NCI-H2227 (cell line): ENCODE measurements at regions not wholly inside any gene's neighbourhood (a gene's known extent, or its start where the extent isn't known, plus 50 kb on each side); places are given as distances from the start of the nearest gene placed in this dataset.

Source experiments
- DNase-seq: peaks from one replicate; lab custom pipeline; 2025; ENCODE audit not compliant: unreplicated experiment; lab: John Stamatoyannopoulos, UW

- no peak for DNase-seq
Measured at GRCh38 chr10:33753389-33753788, 418.9 kb upstream of the NRP1 start.

DNA sequence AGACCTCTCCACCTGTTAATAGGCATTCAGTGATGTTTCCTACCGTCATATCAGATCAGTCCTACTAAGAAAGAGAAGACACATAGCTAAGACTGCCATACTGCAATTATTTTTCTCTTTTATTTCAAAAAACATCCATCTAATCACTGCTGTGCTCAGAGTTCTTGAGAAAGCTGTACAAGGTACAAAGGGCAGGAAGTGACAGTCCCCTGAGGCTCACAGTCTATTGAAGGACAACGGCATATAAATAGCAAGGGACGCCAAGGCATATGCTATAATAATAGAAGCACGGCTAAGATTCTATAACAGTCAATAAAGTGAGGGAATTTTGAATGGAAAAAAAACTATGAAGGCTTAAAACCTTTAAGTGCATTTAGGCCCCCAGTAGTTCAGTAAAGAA is 415.3 kb upstream of the NRP1 start:
- no peak for DNase-seq

DNA sequence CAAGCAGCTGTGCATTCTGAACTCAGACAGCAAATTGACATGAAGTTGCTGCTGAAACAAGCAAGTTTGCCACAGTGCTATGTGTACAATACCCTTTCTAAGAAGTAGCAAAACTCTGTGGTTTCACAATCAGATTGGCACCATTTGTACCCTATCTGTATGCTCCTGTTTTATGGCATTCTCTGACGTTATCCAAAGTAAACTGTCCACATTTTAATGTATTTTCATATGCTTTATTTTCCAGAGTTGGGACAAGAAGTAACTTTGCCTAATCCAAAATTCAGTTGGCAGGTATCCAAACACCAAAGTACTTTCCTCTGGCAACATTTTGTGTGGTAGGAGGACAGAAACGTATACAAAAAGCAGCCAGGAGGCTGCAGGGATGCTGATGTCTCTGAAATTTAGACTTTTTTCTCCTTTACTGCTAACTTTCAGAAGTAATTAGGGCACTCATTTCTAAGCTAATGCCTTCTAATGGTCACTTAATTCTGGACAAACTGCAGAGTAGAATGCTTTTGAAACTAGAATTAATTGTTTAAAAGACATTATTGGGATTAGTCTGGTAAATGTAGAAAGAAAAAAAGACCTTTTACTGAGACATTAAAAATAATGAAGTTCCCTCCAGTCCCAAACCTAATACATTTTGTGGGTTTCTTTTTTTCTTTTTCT is 414.7 kb upstream of the NRP1 start:
- no peak for DNase-seq

GRCh38 chr10:33746836-33747268 is 412.4 kb upstream of the NRP1 start:
- no peak for DNase-seq

DNA sequence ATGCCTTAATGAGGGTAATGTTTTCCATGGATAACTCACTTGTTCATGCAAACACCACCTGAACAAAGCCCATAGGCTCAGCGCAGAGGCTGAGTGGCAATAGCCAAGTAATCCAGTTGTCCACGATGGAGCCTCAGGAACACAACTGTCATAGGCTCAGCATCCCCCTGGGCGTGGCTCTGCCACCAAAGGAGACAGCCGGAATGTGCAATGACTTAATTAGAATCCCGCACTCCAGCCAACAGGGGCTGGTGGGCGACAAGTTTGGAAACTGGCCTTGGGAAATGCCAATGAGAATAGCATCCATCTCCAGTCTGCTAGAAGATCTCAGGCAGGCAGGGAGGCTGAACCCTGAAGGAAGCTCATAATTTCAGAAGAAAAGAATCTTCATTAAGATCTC is 411.7 kb upstream of the NRP1 start:
- no peak for DNase-seq

DNA sequence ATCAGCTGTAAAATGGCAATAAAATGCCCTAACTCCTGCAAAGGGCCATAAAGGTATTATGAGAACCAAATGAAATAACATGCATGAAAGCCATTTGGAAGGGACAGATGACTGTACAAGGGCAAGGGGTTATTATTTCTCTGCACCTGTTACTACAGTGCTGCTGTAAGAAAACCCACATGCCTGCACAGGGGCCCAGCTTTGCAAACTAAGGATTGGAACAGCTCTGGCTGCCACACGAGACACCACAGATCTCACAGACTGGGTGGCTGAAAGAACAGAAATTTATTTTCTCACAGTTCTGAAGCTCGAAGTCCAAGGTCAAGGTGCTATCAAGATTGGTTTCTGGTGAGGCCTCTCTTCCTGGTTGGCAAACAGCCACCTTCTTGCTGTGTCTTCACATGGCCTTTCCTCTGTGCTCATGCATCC is 409.0 kb upstream of the NRP1 start:
- no peak for DNase-seq

DNA sequence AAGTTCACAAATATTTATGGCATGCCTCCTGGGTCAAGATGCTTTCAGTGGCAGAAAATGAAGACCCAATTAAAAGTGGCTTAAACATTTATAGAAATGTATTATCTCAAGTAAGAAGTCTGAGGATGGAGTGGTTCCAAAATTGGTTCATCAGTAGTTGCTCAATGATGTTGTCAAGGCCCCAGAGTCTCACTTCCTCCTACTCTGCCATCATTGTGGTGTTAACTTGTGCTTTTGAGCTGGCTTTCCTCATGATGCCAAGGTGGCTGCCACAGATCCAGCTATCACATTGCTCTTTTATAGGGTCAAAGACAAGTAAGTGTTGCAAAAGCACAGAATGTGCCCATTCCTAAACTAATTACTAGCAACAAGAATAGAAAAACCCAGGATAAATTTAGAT is 404.6 kb upstream of the NRP1 start:
- no peak for DNase-seq

DNA sequence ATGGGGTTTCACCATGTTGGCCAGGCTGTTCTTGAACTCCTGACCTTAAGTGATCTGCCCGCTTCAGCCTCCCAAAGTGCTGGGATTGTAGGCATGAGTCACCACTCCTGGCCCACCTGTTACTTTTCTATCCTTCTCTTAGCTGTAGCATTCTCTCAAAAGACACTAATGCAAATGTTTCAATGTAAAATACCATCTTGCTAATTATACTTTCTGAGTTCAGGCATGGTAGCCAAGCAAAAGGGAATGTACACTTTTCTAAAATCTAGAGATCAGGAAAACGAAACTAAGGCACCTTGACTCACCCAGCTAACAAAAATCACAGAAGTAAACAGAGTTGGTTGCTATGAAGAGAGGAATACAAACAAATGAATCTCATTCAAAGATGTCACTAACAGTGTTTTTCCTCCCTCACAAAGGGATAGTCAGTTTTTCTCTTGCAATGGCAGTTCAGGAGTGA is 401.0 kb upstream of the NRP1 start:
- DNase-seq, result no peak

- DNase-seq, result no peak
Measured at GRCh38 chr10:33734393-33735155, 400.1 kb upstream of the NRP1 start.

- DNase-seq, result no peak
Measured at GRCh38 chr10:33733058-33733457, 398.6 kb upstream of the NRP1 start.

- no peak for DNase-seq
Measured at GRCh38 chr10:33732161-33732680, 397.8 kb upstream of the NRP1 start.

- no peak for DNase-seq
Measured at GRCh38 chr10:33731322-33731721, 396.9 kb upstream of the NRP1 start.

- no peak for DNase-seq
Measured at GRCh38 chr10:33725430-33725829, 391.0 kb upstream of the NRP1 start.

- no peak for DNase-seq
Measured at GRCh38 chr10:33723181-33723580, 388.7 kb upstream of the NRP1 start.

DNA sequence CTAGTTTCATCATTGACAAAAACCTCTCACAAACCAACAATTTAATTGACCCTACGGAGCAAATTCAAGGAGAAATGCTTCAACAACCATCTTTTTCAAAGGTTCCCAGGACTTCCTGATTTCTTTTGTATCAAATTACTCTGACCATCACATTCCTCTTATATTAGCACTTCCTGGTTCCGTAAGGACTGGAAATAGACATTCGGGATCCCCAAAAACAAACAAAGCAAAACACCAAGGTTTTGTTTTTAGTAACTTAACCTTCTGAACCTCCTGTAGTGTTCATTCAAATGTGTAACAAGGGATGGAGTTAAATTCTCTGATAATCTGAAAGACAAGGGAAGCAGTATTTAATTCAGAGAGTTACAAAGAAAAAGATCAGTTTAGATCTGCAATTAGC is 387.6 kb upstream of the NRP1 start:
- no peak for DNase-seq

- no peak for DNase-seq
Measured at GRCh38 chr10:33721509-33721908, 387.0 kb upstream of the NRP1 start.

GRCh38 chr10:33720161-33720560 is 385.7 kb upstream of the NRP1 start:
- no peak for DNase-seq

- DNase-seq, result no peak
Measured at GRCh38 chr10:33719005-33719703, 384.7 kb upstream of the NRP1 start.

- no peak for DNase-seq
Measured at GRCh38 chr10:33716501-33717267, 382.2 kb upstream of the NRP1 start.

GRCh38 chr10:33715303-33715975 is 381.0 kb upstream of the NRP1 start:
- DNase-seq, result no peak
